ENCODE measurements at regions not wholly inside any gene's neighbourhood (a gene's known extent, or its start where the extent isn't known, plus 50 kb on each side); places are given as distances from the start of the nearest gene placed in this dataset.

- Mint-ChIP-seq H3K27ac (no peak overlapping the region; a peak in 1 of 7 replicates), H3K4me1 (peaks cover 39 to 40% of the 10 kb centered on the region in 2 experiments), H3K27me3 (ENCODE audit: low read depth) (no peaks in the 10 kb centered on the region), H3K9me3 (no peaks in the 10 kb centered on the region), H3K4me3 (no peak overlapping the region), H3K36me3 (ENCODE audit: insufficient read depth in 1 of 3, low read depth in 3 of 3) (no peaks in the 10 kb centered on the region)
- H2AFZ ChIP-seq (ENCODE audit: low read length): no peak overlapping the region
- H2BK12ac ChIP-seq (ENCODE audit: insufficient read length, low read depth, low read length): no peak overlapping the region
- H3K9ac ChIP-seq (ENCODE audit: extremely low read depth, insufficient read length, low read length): no peak overlapping the region
- no peak overlapping the region for H2BK20ac ChIP-seq (ENCODE audit: low read depth, low read length, poor library complexity, severe bottlenecking)
- no CpG with 5 or more reads among the region's 2 CpGs for WGBS (ENCODE audit: extremely low coverage, insufficient read length, low lambda C conversion rate)
- no peak overlapping the region for H2AK5ac ChIP-seq (ENCODE audit: insufficient read length, low read length)
- H2BK15ac ChIP-seq (ENCODE audit: low read depth, low read length): no peak overlapping the region
- no peak overlapping the region for H2BK5ac ChIP-seq (ENCODE audit: insufficient read length, low read length)
- H4K20me1 ChIP-seq (ENCODE audit: control insufficient read depth, insufficient read depth, insufficient read length): no peaks in the 10 kb centered on the region
- no peak overlapping the region for H3K14ac ChIP-seq (ENCODE audit: insufficient read depth, low read length)
- no peaks in the 10 kb centered on the region for H3K27me3 ChIP-seq (ENCODE audit: insufficient read depth, low read length)
- H2BK120ac ChIP-seq (ENCODE audit: low read depth, low read length, poor library complexity, severe bottlenecking): no peak overlapping the region
- no peak overlapping the region for H3K18ac ChIP-seq (ENCODE audit: insufficient read length, low read depth, low read length)
- no peaks in the 10 kb centered on the region for H3K9me3 ChIP-seq (ENCODE audit: control insufficient read depth, low read depth, low read length)
- no peak overlapping the region for H4K5ac ChIP-seq (ENCODE audit: insufficient read length, low read depth, low read length)
- no peak overlapping the region for H3K4ac ChIP-seq (ENCODE audit: low read depth, low read length)
- no peak overlapping the region for H3K4me2 ChIP-seq (ENCODE audit: insufficient read depth, insufficient read length, low read length)
- no peak overlapping the region for H3K56ac ChIP-seq (ENCODE audit: insufficient read length, low read depth, low read length)
- H3T11ph ChIP-seq (ENCODE audit: low read length): no peak overlapping the region
- H4K91ac ChIP-seq (ENCODE audit: insufficient read length, low read depth, low read length): no peak overlapping the region
- H3K79me2 ChIP-seq (ENCODE audit: insufficient read depth, low read length): no peaks in the 10 kb centered on the region
- H3K23ac ChIP-seq (ENCODE audit: insufficient read length, low read depth, low read length): no peak overlapping the region
- H4K8ac ChIP-seq (replicated peaks; ENCODE audit: insufficient read length, low read depth, low read length): no peak overlapping the region
- no peak for DNase-seq
- TF ChIP-seq CTCF (conservative IDR thresholded peaks at IDR 0.05): no peak
- no peaks in the 10 kb centered on the region for H3K79me1 ChIP-seq (ENCODE audit: insufficient read depth, low read depth, low read length, poor library complexity, severe bottlenecking)
- peaks cover 10% of the 10 kb centered on the region; the same call in 1 of the 2 replicates for H3K4me1 ChIP-seq (ENCODE audit: insufficient read depth, low read length)
- H3K27ac ChIP-seq (ENCODE audit: insufficient read length, low read depth, low read length): no peak overlapping the region
- H3K23me2 ChIP-seq (ENCODE audit: insufficient read length, low read depth, low read length, poor library complexity, severe bottlenecking): no peaks in the 10 kb centered on the region
Measured at GRCh38 chr18:55763298-55763697, 175.3 kb upstream of the TCF4 start.
